Activated T-cell treated with anti-CD3 and anti-CD28 coated beads for 48 hours (primary cell): ENCODE measurements at regions not wholly inside any gene's neighbourhood (a gene's known extent, or its start where the extent isn't known, plus 50 kb on each side); places are given as distances from the start of the nearest gene placed in this dataset.
"Not testable (repeated sequence)": the region's sequence is repeated elsewhere in the genome, so short reads cannot be mapped to it uniquely, and the experiment has no call there.

ENCODE experiments used
- DNase-seq: peaks from one replicate; pipeline ENCODE4 v3.0.0-alpha.2; 2020; ENCODE audit warnings: low read depth

GRCh38 chr3:194950906-194951628 lies 265.4 kb downstream of the FAM43A start:
- no peak for DNase-seq

GRCh38 chr3:194951629-194951920 lies 265.9 kb downstream of the FAM43A start:
- not testable (repeated sequence) for DNase-seq

GRCh38 chr3:194951931-194952582 lies 266.4 kb downstream of the FAM43A start:
- no peak for DNase-seq

- no peak for DNase-seq
Measured at GRCh38 chr3:194952841-194953241, 267.2 kb downstream of the FAM43A start.

GRCh38 chr3:194953291-194953690 lies 267.6 kb downstream of the FAM43A start:
- DNase-seq = no peak

GRCh38 chr3:194955546-194955945 lies 269.9 kb downstream of the FAM43A start:
- no peak for DNase-seq

- no peak for DNase-seq
Measured at GRCh38 chr3:194955979-194956696, 270.5 kb downstream of the FAM43A start.

- DNase-seq = no peak
Measured at GRCh38 chr3:194956697-194957396, 271.2 kb downstream of the FAM43A start.

- DNase-seq = no peak
Measured at GRCh38 chr3:194957743-194958240, 272.1 kb downstream of the FAM43A start.

GRCh38 chr3:194959217-194959616 lies 273.5 kb downstream of the FAM43A start:
- no peak for DNase-seq

GRCh38 chr3:194959666-194960065 lies 274.0 kb downstream of the FAM43A start:
- not testable (repeated sequence) for DNase-seq

GRCh38 chr3:194960446-194961032 lies 274.9 kb downstream of the FAM43A start:
- DNase-seq = no peak

- no peak for DNase-seq
Measured at GRCh38 chr3:194961149-194961548, 275.5 kb downstream of the FAM43A start.

- DNase-seq = no peak
Measured at GRCh38 chr3:194961571-194961970, 275.9 kb downstream of the FAM43A start.

- no peak for DNase-seq
Measured at GRCh38 chr3:194962056-194962455, 276.4 kb downstream of the FAM43A start.

- DNase-seq = no peak
Measured at GRCh38 chr3:194964809-194965208, 279.1 kb downstream of the FAM43A start.

- no peak for DNase-seq
Measured at GRCh38 chr3:194967151-194968117, 281.8 kb downstream of the FAM43A start.

GRCh38 chr3:194970066-194970465 lies 284.4 kb downstream of the FAM43A start:
- DNase-seq = no peak

- DNase-seq = no peak
Measured at GRCh38 chr3:194971009-194971408, 285.3 kb downstream of the FAM43A start.

GRCh38 chr3:194971965-194972364 lies 286.3 kb downstream of the FAM43A start:
- DNase-seq = no peak

- no peak for DNase-seq
Measured at GRCh38 chr3:194972641-194973040, 287.0 kb downstream of the FAM43A start.
